ENCODE measurements at regions not wholly inside any gene's neighbourhood (a gene's known extent, or its start where the extent isn't known, plus 50 kb on each side); places are given as distances from the start of the nearest gene placed in this dataset.

- Histone ChIP-seq H3K9me3 (ENCODE audit: control insufficient read depth in 2 of 2, insufficient read depth in 1 of 2, low read depth in 1 of 2, low read length in 1 of 2) (no peaks in the 10 kb centered on the region), H3K4me1 (ENCODE audit: control insufficient read depth in 3 of 3, insufficient read depth in 2 of 3, low read depth in 1 of 3, low read length in 2 of 3) (no peaks in the 10 kb centered on the region), H3K27me3 (ENCODE audit: control insufficient read depth in 3 of 3, insufficient read depth in 3 of 3, low read length in 3 of 3) (peaks cover 0 to 2% (median 0%) of the 10 kb centered on the region in 3 donors), H3K27ac (ENCODE audit: low read depth in 1 of 3, low read length in 2 of 3) (no peak overlapping the region), H3K36me3 (ENCODE audit: control insufficient read depth in 3 of 3, insufficient read depth in 2 of 3, low read depth in 1 of 3, low read length in 3 of 3) (no peaks in the 10 kb centered on the region), H3K4me3 (ENCODE audit: low read depth in 1 of 3, low read length in 3 of 3) (no peak overlapping the region)
- DNase-seq = no peak
- WGBS, 3 donors = 75 to 82% (median 77%) methylated on average over 6 of the region's 6 CpGs
- no peak for FAIRE-seq
Observed at GRCh38 chr2:175400975-175401374, 219.5 kb upstream of the ATP5MC3 start.

DNA sequence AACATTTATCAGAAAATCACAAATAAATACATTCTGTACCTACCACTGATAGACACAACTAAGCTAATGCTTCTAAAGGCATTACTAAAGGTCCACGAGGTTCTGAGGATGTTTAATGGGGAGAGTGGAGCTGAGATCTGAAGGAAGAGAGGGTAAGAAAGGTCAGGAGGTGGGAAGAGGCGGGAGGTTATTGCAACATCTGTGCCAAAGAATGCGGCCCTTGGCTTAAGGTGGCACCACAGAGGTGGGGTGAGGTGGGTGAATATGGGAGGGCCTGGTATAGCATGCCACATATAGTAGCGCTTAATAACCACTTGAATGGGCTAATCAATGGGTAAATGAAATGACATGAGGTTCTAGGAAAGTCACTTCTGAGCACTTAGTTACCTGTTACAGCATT lies 217.8 kb upstream of the ATP5MC3 start:
- no peak for DNase-seq
- 57 to 75% (median 61%) methylated on average over 4 of the region's 4 CpGs for WGBS, 3 donors
- Histone ChIP-seq H3K27ac (ENCODE audit: low read depth in 1 of 3, low read length in 2 of 3) (no peak overlapping the region), H3K36me3 (ENCODE audit: control insufficient read depth in 3 of 3, insufficient read depth in 2 of 3, low read depth in 1 of 3, low read length in 3 of 3) (no peaks in the 10 kb centered on the region), H3K4me1 (ENCODE audit: control insufficient read depth in 3 of 3, insufficient read depth in 2 of 3, low read depth in 1 of 3, low read length in 2 of 3) (no peaks in the 10 kb centered on the region), H3K27me3 (ENCODE audit: control insufficient read depth in 3 of 3, insufficient read depth in 3 of 3, low read length in 3 of 3) (peaks cover 0 to 2% (median 0%) of the 10 kb centered on the region in 3 donors), H3K9me3 (ENCODE audit: control insufficient read depth in 2 of 2, insufficient read depth in 1 of 2, low read depth in 1 of 2, low read length in 1 of 2) (no peaks in the 10 kb centered on the region), H3K4me3 (ENCODE audit: low read depth in 1 of 3, low read length in 3 of 3) (no peak overlapping the region)
- FAIRE-seq = no peak

- Histone ChIP-seq H3K36me3 (ENCODE audit: control insufficient read depth in 3 of 3, insufficient read depth in 2 of 3, low read depth in 1 of 3, low read length in 3 of 3) (no peaks in the 10 kb centered on the region), H3K9me3 (ENCODE audit: control insufficient read depth in 2 of 2, insufficient read depth in 1 of 2, low read depth in 1 of 2, low read length in 1 of 2) (no peaks in the 10 kb centered on the region), H3K27ac (ENCODE audit: low read depth in 1 of 3, low read length in 2 of 3) (no peak overlapping the region), H3K4me1 (ENCODE audit: control insufficient read depth in 3 of 3, insufficient read depth in 2 of 3, low read depth in 1 of 3, low read length in 2 of 3) (no peaks in the 10 kb centered on the region), H3K27me3 (ENCODE audit: control insufficient read depth in 3 of 3, insufficient read depth in 3 of 3, low read length in 3 of 3) (peaks cover 0 to 5% (median 0%) of the 10 kb centered on the region in 3 donors), H3K4me3 (ENCODE audit: low read depth in 1 of 3, low read length in 3 of 3) (no peak overlapping the region)
- FAIRE-seq = no peak
- WGBS, 3 donors = 84 to 92% (median 91%) methylated on average over 6 of the region's 6 CpGs
- DNase-seq = no peak
Observed at GRCh38 chr2:175398848-175399247, 217.3 kb upstream of the ATP5MC3 start.

DNA sequence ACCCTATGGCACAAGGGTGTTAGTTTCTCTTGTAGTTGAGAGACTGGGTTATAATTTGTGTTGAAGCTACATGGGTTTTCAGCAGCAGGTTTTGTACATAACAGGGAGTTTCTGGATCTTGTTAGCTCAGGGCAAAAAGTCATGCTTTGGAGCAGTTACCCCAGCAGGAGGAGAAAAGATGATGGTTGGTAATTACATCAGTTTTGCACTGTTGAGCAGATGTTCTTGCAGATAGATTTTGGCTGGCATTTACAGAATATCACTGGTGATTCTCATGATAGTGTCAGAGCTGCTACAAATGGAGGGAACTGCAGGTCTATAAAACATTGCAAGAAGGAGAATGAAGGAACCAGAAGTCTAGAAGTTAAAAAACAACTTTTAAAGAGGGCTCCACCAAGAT lies 215.2 kb upstream of the ATP5MC3 start:
- FAIRE-seq (no peak), DNase-seq (no peak)
- no peaks in the 10 kb centered on the region for H3K36me3 ChIP-seq (ENCODE audit: control insufficient read depth in 3 of 3, insufficient read depth in 2 of 3, low read depth in 1 of 3, low read length in 3 of 3)
- H3K9me3 ChIP-seq (ENCODE audit: control insufficient read depth in 2 of 2, insufficient read depth in 1 of 2, low read depth in 1 of 2, low read length in 1 of 2) = no peaks in the 10 kb centered on the region
- no peak overlapping the region for H3K4me3 ChIP-seq (ENCODE audit: low read depth in 1 of 3, low read length in 3 of 3)
- H3K27ac ChIP-seq (ENCODE audit: low read depth in 1 of 3, low read length in 2 of 3) = no peak overlapping the region
- H3K4me1 ChIP-seq (ENCODE audit: control insufficient read depth in 3 of 3, insufficient read depth in 2 of 3, low read depth in 1 of 3, low read length in 2 of 3) = no peaks in the 10 kb centered on the region
- peaks cover 0 to 6% (median 0%) of the 10 kb centered on the region in 3 donors for H3K27me3 ChIP-seq (ENCODE audit: control insufficient read depth in 3 of 3, insufficient read depth in 3 of 3, low read length in 3 of 3)

GRCh38 chr2:175393851-175394250 lies 212.3 kb upstream of the ATP5MC3 start:
- FAIRE-seq = no peak

DNA sequence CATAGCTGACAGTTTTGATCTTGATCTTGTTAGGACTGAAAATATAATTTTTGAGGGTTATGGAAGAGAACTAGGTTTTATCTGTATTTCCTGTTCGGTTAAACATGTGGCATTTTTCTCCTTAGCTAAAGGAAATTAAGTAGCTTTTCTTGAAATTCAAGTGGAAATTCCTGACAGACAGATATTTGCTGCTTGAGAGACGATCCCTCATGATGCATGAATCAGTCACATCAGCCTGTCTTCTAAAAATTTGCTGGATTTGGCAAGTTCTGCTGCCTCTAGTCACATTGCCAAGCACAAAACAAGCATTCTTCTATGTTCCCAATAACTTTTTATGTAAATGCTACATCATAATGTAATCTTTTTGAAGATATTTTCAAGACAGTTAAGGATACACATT lies 201.8 kb upstream of the ATP5MC3 start:
- Histone ChIP-seq H3K9me3 (ENCODE audit: control insufficient read depth in 2 of 2, insufficient read depth in 1 of 2, low read depth in 1 of 2, low read length in 1 of 2) (peaks cover 2 to 19% of the 10 kb centered on the region in 2 donors), H3K27ac (ENCODE audit: low read depth in 1 of 3, low read length in 2 of 3) (no peak overlapping the region), H3K36me3 (ENCODE audit: control insufficient read depth in 3 of 3, insufficient read depth in 2 of 3, low read depth in 1 of 3, low read length in 3 of 3) (no peaks in the 10 kb centered on the region), H3K27me3 (ENCODE audit: control insufficient read depth in 3 of 3, insufficient read depth in 3 of 3, low read length in 3 of 3) (peaks cover 0 to 1% (median 0%) of the 10 kb centered on the region in 3 donors), H3K4me1 (ENCODE audit: control insufficient read depth in 3 of 3, insufficient read depth in 2 of 3, low read depth in 1 of 3, low read length in 2 of 3) (no peaks in the 10 kb centered on the region), H3K4me3 (ENCODE audit: low read depth in 1 of 3, low read length in 3 of 3) (no peak overlapping the region)
- 40 to 56% (median 46%) methylated on average over 2 of the region's 2 CpGs for WGBS, 3 donors
- DNase-seq = no peak
- FAIRE-seq = no peak

More at GRCh38 chr2:175393851-175394250, 212.3 kb upstream of the ATP5MC3 start:
- WGBS, 3 donors = 4 to 62% (median 27%) methylated on average over 1 of the region's 1 CpG
- H3K27me3 ChIP-seq (ENCODE audit: control insufficient read depth in 3 of 3, insufficient read depth in 3 of 3, low read length in 3 of 3) = peaks cover 0 to 6% (median 0%) of the 10 kb centered on the region in 3 donors
- no peak overlapping the region for H3K27ac ChIP-seq (ENCODE audit: low read depth in 1 of 3, low read length in 2 of 3)
- DNase-seq = no peak
- no peak overlapping the region for H3K4me3 ChIP-seq (ENCODE audit: low read depth in 1 of 3, low read length in 3 of 3)
- H3K36me3 ChIP-seq (ENCODE audit: control insufficient read depth in 3 of 3, insufficient read depth in 2 of 3, low read depth in 1 of 3, low read length in 3 of 3) = no peaks in the 10 kb centered on the region
- no peaks in the 10 kb centered on the region for H3K9me3 ChIP-seq (ENCODE audit: control insufficient read depth in 2 of 2, insufficient read depth in 1 of 2, low read depth in 1 of 2, low read length in 1 of 2)
- H3K4me1 ChIP-seq (ENCODE audit: control insufficient read depth in 3 of 3, insufficient read depth in 2 of 3, low read depth in 1 of 3, low read length in 2 of 3) = no peaks in the 10 kb centered on the region

DNA sequence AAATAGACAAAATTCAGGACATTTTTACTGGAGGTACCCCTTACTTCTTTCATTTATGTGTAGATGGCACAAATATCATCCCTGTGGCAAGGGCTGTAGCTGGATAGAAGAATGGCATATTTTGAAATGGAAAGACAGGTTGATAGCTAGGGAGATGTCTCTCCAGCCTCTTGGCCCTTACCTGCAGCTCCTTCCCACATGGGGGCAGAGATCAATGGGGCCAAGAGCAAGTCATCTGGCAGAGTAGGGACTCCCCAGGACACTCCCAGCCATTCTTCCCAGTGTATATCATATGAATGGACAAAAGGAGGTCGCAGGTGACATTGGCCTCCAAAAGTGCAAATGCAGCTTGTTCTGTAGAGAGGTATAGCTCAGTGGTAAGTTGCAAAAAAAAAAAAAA lies 192.2 kb upstream of the ATP5MC3 start:
- Histone ChIP-seq H3K27ac (ENCODE audit: low read depth in 1 of 3, low read length in 2 of 3) (no peak overlapping the region), H3K9me3 (ENCODE audit: control insufficient read depth in 2 of 2, insufficient read depth in 1 of 2, low read depth in 1 of 2, low read length in 1 of 2) (no peaks in the 10 kb centered on the region), H3K4me1 (ENCODE audit: control insufficient read depth in 3 of 3, insufficient read depth in 2 of 3, low read depth in 1 of 3, low read length in 2 of 3) (no peaks in the 10 kb centered on the region), H3K4me3 (ENCODE audit: low read depth in 1 of 3, low read length in 3 of 3) (no peak overlapping the region), H3K27me3 (ENCODE audit: control insufficient read depth in 3 of 3, insufficient read depth in 3 of 3, low read length in 3 of 3) (no peaks in the 10 kb centered on the region), H3K36me3 (ENCODE audit: control insufficient read depth in 3 of 3, insufficient read depth in 2 of 3, low read depth in 1 of 3, low read length in 3 of 3) (no peaks in the 10 kb centered on the region)
- FAIRE-seq = no peak
- WGBS, 3 donors = 79 to 84% (median 83%) methylated on average over 1 of the region's 1 CpG
- DNase-seq = no peak

GRCh38 chr2:175372704-175373701 lies 191.5 kb upstream of the ATP5MC3 start:
- DNase-seq (peak in 1 of 2 donors; percentile 15), FAIRE-seq (no peak)
- no peak overlapping the region for H3K27ac ChIP-seq (ENCODE audit: low read depth in 1 of 3, low read length in 2 of 3)

More at GRCh38 chr2:175372704-175373701, 191.5 kb upstream of the ATP5MC3 start:
- WGBS, 3 donors = 52 to 76% (median 62%) methylated on average over 8 of the region's 8 CpGs
- Histone ChIP-seq H3K4me1 (ENCODE audit: control insufficient read depth in 3 of 3, insufficient read depth in 2 of 3, low read depth in 1 of 3, low read length in 2 of 3) (no peaks in the 10 kb centered on the region), H3K9me3 (ENCODE audit: control insufficient read depth in 2 of 2, insufficient read depth in 1 of 2, low read depth in 1 of 2, low read length in 1 of 2) (no peaks in the 10 kb centered on the region), H3K4me3 (ENCODE audit: low read depth in 1 of 3, low read length in 3 of 3) (no peak overlapping the region), H3K36me3 (ENCODE audit: control insufficient read depth in 3 of 3, insufficient read depth in 2 of 3, low read depth in 1 of 3, low read length in 3 of 3) (no peaks in the 10 kb centered on the region), H3K27me3 (ENCODE audit: control insufficient read depth in 3 of 3, insufficient read depth in 3 of 3, low read length in 3 of 3) (peaks cover 0 to 4% (median 0%) of the 10 kb centered on the region in 3 donors)

Data from small intestine (tissue), 7 donors.